ENCODE measurements at regions not wholly inside any gene's neighbourhood (a gene's known extent, or its start where the extent isn't known, plus 50 kb on each side); places are given as distances from the start of the nearest gene placed in this dataset.

DNA sequence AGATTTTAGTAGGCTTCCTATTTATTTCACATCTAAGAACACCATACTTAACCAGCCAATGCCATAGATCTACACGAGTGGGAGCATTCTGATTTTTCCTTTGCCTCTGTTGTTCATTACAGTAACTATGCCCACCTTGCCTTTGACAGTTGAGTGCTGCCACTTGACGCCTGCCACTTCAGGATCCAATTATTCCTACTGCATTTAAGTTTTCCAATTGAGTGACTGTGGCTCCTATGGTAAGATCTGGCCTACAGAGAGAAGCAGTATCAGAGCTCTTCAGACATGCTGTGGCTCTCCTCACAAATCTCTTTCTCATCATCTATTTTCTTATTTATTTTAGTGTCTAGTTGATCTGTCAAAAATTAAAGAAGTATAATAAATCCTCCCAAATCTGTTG lies 403.0 kb upstream of the SPTLC3 start (continued):
- TF ChIP-seq FOSL1 (IDR thresholded peaks at IDR 0.05; ENCODE audit: insufficient read depth, low read depth, low read length) (no peak), POU5F1 (IDR thresholded peaks at IDR 0.05; ENCODE audit: low read depth, low read length) (no peak), CEBPB (IDR thresholded peaks at IDR 0.05; ENCODE audit: low read depth, low read length) (no peak), KDM4A (IDR thresholded peaks at IDR 0.05; ENCODE audit: low read depth, low read length, severe bottlenecking) (no peak)

Measured in H1 (cell line).